A673 (cell line): ENCODE measurements at regions not wholly inside any gene's neighbourhood (a gene's known extent, or its start where the extent isn't known, plus 50 kb on each side); places are given as distances from the start of the nearest gene placed in this dataset.

ENCODE experiments used
- BruUV-seq: library from RNA; stranded (reverse); fragments of 400-500 nt; replicated peaks from 2 replicates; lab custom pipeline; 2021; lab: Mats Ljungman, UMichigan
- CTCF ChIA-PET: fragments of 300-600 bp; sonication (Branson Sonifier 250); formaldehyde crosslinking; loops from one replicate; lab custom pipeline; 2022; ENCODE audit warnings: antibody characterized with exemption; lab: Charles Lee
- POLR2A ChIA-PET: fragments of 300-600 bp; sonication (Branson Sonifier 250); formaldehyde crosslinking; loops from one replicate; lab custom pipeline; 2022; ENCODE audit warnings: antibody characterized with exemption; ENCODE audit not compliant: low non-redundant PET; lab: Charles Lee
- DNase-seq: peaks from one replicate; pipeline ENCODE4 v3.0.0-alpha.2; 2015; ENCODE audit warnings: low spot score
- H3K27ac ChIP-seq: fragments of 200-600 bp; sonication (generic); 2 replicates; pipeline ENCODE4 v1.5.1; 2016; ENCODE audit warnings: mixed run types, low read depth, mild to moderate bottlenecking, mixed read lengths, antibody characterized with exemption, low read length; ENCODE audit not compliant: poor library complexity, severe bottlenecking
- H3K27me3 ChIP-seq: fragments of 200-600 bp; sonication (generic); replicated peaks from 2 replicates; pipeline ENCODE4 v1.6.1; 2017; ENCODE audit warnings: mixed run types, low read depth, mild to moderate bottlenecking, mixed read lengths, antibody characterized with exemption, low read length; ENCODE audit not compliant: insufficient read depth, poor library complexity
- H3K36me3 ChIP-seq: fragments of 200-600 bp; sonication (generic); 2 replicates; pipeline ENCODE4 v1.6.1; 2016; ENCODE audit warnings: mixed run types, mild to moderate bottlenecking, mixed read lengths, antibody characterized with exemption, low read length; ENCODE audit not compliant: insufficient read depth, poor library complexity, severe bottlenecking
- H3K4me1 ChIP-seq: fragments of 200-600 bp; sonication (generic); 2 replicates; pipeline ENCODE4 v1.6.1; 2017; ENCODE audit warnings: mixed run types, mild to moderate bottlenecking, mixed read lengths, antibody characterized with exemption, low read length; ENCODE audit not compliant: insufficient read depth, poor library complexity, severe bottlenecking
- H3K4me3 ChIP-seq: fragments of 200-600 bp; sonication (generic); 2 replicates; pipeline ENCODE4 v1.5.1; 2016; ENCODE audit warnings: low read depth, mixed run types, mild to moderate bottlenecking, mixed read lengths, low read length; ENCODE audit not compliant: poor library complexity, severe bottlenecking
- H3K9me3 ChIP-seq: fragments of 200-600 bp; sonication (generic); 2 replicates; pipeline ENCODE4 v1.6.1; 2016; ENCODE audit warnings: mixed run types, low read depth, mild to moderate bottlenecking, mixed read lengths, antibody characterized with exemption, low read length; ENCODE audit not compliant: poor library complexity, severe bottlenecking
- CTCF ChIP-seq: fragments of 300-800, 200-600 bp; sonication (generic); conservative IDR thresholded peaks from 2 replicates; pipeline ENCODE4 v1.5.1; 2017; ENCODE audit warnings: low read depth, mild to moderate bottlenecking, antibody characterized with exemption, low read length, moderate library complexity, mixed read lengths
- EZH2 ChIP-seq: fragments of 200-600 bp; sonication (generic); IDR thresholded peaks from 2 replicates; pipeline ENCODE4 v1.6.1; 2017; ENCODE audit warnings: borderline replicate concordance, low read depth, mild to moderate bottlenecking, mixed read lengths, antibody characterized with exemption, low read length; ENCODE audit not compliant: poor library complexity, severe bottlenecking
- intact Hi-C: fragments of 100-400 bp; cut with micrococcal nuclease; formaldehyde crosslinking; loops from one replicate; pipeline ENCODE4 v1.10.0; 2022; ENCODE audit not compliant: unreplicated experiment

GRCh38 chr18:55687106-55687505 is 99.1 kb upstream of the TCF4 start:
- intact Hi-C loops, result no loop called here
- BruUV-seq, result no TSS peak
- Histone ChIP-seq H3K4me1 (no peaks in the 10 kb centered on the region), H3K4me3 (no peak overlapping the region), H3K9me3 (no peaks in the 10 kb centered on the region), H3K36me3 (no peaks in the 10 kb centered on the region), H3K27me3 (peaks cover 2% of the 10 kb centered on the region), H3K27ac (no peak overlapping the region)
- ChIA-PET CTCF (no interaction called here), POLR2A (no interaction called here)
- TF ChIP-seq CTCF (no peak), EZH2 (no peak)
- DNase-seq, result no peak

GRCh38 chr18:55685638-55686037 is 97.6 kb upstream of the TCF4 start:
- no peak for DNase-seq
- Histone ChIP-seq H3K4me1 (no peaks in the 10 kb centered on the region), H3K9me3 (no peaks in the 10 kb centered on the region), H3K27me3 (peaks cover 2% of the 10 kb centered on the region), H3K4me3 (no peak overlapping the region), H3K27ac (no peak overlapping the region), H3K36me3 (no peaks in the 10 kb centered on the region)
- no TSS peak for BruUV-seq
- intact Hi-C loops, result no loop called here
- ChIA-PET POLR2A (no interaction called here), CTCF (interaction anchor here (0.6 kb wide), 1 partner anchor 37 kb away, joined by 3 read pairs; no protein-coding TSS in a partner anchor)
- TF ChIP-seq CTCF (no peak), EZH2 (no peak)

- no peak for DNase-seq
- H3K36me3 ChIP-seq, result no peaks in the 10 kb centered on the region
- no peaks in the 10 kb centered on the region for H3K27me3 ChIP-seq
- CTCF ChIA-PET, result no interaction called here
- intact Hi-C loops, result no loop called here
- H3K4me3 ChIP-seq, result no peak overlapping the region
- no TSS peak for BruUV-seq
- H3K27ac ChIP-seq, result no peak overlapping the region
- POLR2A ChIA-PET, result no interaction called here
- H3K9me3 ChIP-seq, result peaks cover 4% of the 10 kb centered on the region
- no peaks in the 10 kb centered on the region for H3K4me1 ChIP-seq
- TF ChIP-seq CTCF, result no peak
- TF ChIP-seq EZH2, result no peak
Observed at GRCh38 chr18:55672574-55673361, 84.8 kb upstream of the TCF4 start.
